ENCODE measurements at regions not wholly inside any gene's neighbourhood (a gene's known extent, or its start where the extent isn't known, plus 50 kb on each side); places are given as distances from the start of the nearest gene placed in this dataset.

DNA sequence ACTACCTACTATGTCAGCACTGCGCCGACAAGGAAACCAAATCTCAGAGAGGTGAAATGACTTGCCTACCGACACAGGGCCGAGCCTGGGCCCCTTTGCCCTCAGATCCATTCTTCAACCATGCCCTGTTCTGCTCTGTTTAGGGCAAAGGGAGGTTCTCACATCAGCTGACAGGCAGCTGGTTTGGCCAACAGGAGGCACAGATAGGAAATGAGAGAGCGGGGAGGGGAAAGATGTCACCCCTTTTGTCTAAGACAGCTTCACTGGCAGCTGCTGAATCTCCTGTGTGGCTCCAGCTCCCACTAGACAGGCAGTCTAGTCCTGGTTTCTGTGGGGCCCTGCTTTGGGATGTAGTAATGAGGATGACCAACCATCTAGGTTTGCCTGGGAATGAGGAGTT, 158.7 kb downstream of the TMEM200A start:
- no peak for TF ChIP-seq EZH2 (IDR thresholded peaks at IDR 0.05; ENCODE audit: borderline replicate concordance, low read length)
- TF ChIP-seq, protein P1, sequence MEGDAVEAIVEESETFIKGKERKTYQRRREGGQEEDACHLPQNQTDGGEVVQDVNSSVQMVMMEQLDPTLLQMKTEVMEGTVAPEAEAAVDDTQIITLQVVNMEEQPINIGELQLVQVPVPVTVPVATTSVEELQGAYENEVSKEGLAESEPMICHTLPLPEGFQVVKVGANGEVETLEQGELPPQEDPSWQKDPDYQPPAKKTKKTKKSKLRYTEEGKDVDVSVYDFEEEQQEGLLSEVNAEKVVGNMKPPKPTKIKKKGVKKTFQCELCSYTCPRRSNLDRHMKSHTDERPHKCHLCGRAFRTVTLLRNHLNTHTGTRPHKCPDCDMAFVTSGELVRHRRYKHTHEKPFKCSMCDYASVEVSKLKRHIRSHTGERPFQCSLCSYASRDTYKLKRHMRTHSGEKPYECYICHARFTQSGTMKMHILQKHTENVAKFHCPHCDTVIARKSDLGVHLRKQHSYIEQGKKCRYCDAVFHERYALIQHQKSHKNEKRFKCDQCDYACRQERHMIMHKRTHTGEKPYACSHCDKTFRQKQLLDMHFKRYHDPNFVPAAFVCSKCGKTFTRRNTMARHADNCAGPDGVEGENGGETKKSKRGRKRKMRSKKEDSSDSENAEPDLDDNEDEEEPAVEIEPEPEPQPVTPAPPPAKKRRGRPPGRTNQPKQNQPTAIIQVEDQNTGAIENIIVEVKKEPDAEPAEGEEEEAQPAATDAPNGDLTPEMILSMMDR (conservative IDR thresholded peaks at IDR 0.05 in 1 of 2, IDR thresholded peaks at IDR 0.05 in 1 of 2; ENCODE audit: extremely low read depth in 1 of 2, insufficient read depth in 1 of 2, low read depth in 1 of 2, low read length in 2 of 2) = no peak

All from mammary epithelial cell (primary cell).